Umbilical cord (tissue), 1 donor: ENCODE measurements at regions not wholly inside any gene's neighbourhood (a gene's known extent, or its start where the extent isn't known, plus 50 kb on each side); places are given as distances from the start of the nearest gene placed in this dataset.

Experiments used
- DNase-seq: peaks from one replicate; pipeline ENCODE4 v3.0.0-alpha.2; 2015; ENCODE audit warnings: low spot score

GRCh38 chr5:98064118-98064685 is 709.3 kb upstream of the RGMB start:
- no peak for DNase-seq

GRCh38 chr5:98065261-98065909 is 708.1 kb upstream of the RGMB start:
- DNase-seq: no peak

GRCh38 chr5:98066910-98067309 is 706.6 kb upstream of the RGMB start:
- no peak for DNase-seq

- DNase-seq: no peak
Measured at GRCh38 chr5:98069876-98070512, 703.5 kb upstream of the RGMB start.

GRCh38 chr5:98072921-98073320 is 700.5 kb upstream of the RGMB start:
- no peak for DNase-seq

GRCh38 chr5:98076501-98076900 is 697.0 kb upstream of the RGMB start:
- DNase-seq: no peak

GRCh38 chr5:98085593-98085992 is 687.9 kb upstream of the RGMB start:
- DNase-seq: no peak

GRCh38 chr5:98095072-98095471 is 678.4 kb upstream of the RGMB start:
- DNase-seq: no peak

GRCh38 chr5:98096155-98096554 is 677.3 kb upstream of the RGMB start:
- DNase-seq: no peak

- no peak for DNase-seq
Measured at GRCh38 chr5:98099448-98100105, 673.9 kb upstream of the RGMB start.

- no peak for DNase-seq
Measured at GRCh38 chr5:98101131-98101530, 672.3 kb upstream of the RGMB start.

- DNase-seq: no peak
Measured at GRCh38 chr5:98102936-98103335, 670.5 kb upstream of the RGMB start.

- DNase-seq: no peak
Measured at GRCh38 chr5:98103807-98104206, 669.7 kb upstream of the RGMB start.

- no peak for DNase-seq
Measured at GRCh38 chr5:98104454-98105188, 668.8 kb upstream of the RGMB start.

GRCh38 chr5:98105681-98106080 is 667.8 kb upstream of the RGMB start:
- DNase-seq: no peak

GRCh38 chr5:98106116-98107031 is 667.1 kb upstream of the RGMB start:
- no peak for DNase-seq

GRCh38 chr5:98108497-98108896 is 665.0 kb upstream of the RGMB start:
- DNase-seq: peak; percentile 73

GRCh38 chr5:98109561-98110006 is 663.9 kb upstream of the RGMB start:
- peak; percentile 2 for DNase-seq

GRCh38 chr5:98110282-98110691 is 663.2 kb upstream of the RGMB start:
- DNase-seq: peak; percentile 38

GRCh38 chr5:98110791-98111190 is 662.7 kb upstream of the RGMB start:
- DNase-seq: no peak

GRCh38 chr5:98111686-98112085 is 661.8 kb upstream of the RGMB start:
- no peak for DNase-seq
